ENCODE measurements at regions not wholly inside any gene's neighbourhood (a gene's known extent, or its start where the extent isn't known, plus 50 kb on each side); places are given as distances from the start of the nearest gene placed in this dataset.

DNA sequence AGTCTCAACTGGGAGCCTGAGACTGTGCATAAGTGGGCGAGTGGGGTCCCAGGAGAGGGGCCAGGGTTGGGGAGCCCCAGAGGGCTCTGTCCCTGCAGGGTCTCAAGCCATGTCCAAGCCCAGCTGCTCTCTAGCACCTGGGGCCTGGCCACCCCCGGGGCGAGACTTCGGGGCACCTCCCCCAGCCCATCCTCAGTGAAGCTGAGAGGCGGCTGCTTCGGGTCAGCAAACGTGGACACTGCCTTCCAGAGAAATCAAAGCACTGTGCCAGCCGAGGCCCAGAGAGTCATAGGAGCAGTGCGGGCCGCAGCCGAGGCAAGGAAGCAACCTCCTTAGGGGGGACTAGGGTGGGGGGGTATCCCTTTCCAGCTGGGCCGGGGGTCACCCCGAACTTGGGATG lies 77.5 kb downstream of the ENGASE start:
- TF ChIP-seq NFE2L1 (CRISPR knock-in tag; IDR thresholded peaks at IDR 0.05): no peak
- CTCF ChIA-PET: interaction anchor here (1.1 to 1.8 kb wide), 3 partner anchors 65 to 241 kb away, joined by 5 to 6 read pairs (median 6); no protein-coding TSS in a partner anchor
- H3K4me3 Mint-ChIP-seq: no peak overlapping the region
- ATAC-seq (no peak), DNase-seq (ENCODE audit: low spot score) (no peak)
- POLR2A ChIA-PET: interaction anchor here (0.6 kb wide), 1 partner anchor 29 kb away, joined by 3 read pairs; no protein-coding TSS in a partner anchor
- no peaks in the 10 kb centered on the region for H3K27me3 Mint-ChIP-seq (ENCODE audit: low read depth)
- peak overlapping the region; percentile 68; the same call in 1 of the 2 replicates for H3K27ac Mint-ChIP-seq
- H3K36me3 Mint-ChIP-seq: no peaks in the 10 kb centered on the region
- H3K9me3 Mint-ChIP-seq: no peaks in the 10 kb centered on the region
- peaks cover 16% of the 10 kb centered on the region for H3K4me1 Mint-ChIP-seq

GRCh38 chr17:79150799-79151198 lies 76.2 kb downstream of the ENGASE start:
- Mint-ChIP-seq H3K9me3 (no peaks in the 10 kb centered on the region), H3K4me1 (peaks cover 15% of the 10 kb centered on the region), H3K36me3 (no peaks in the 10 kb centered on the region), H3K27ac (0 out of 2 replicates have a peak overlapping the region, but pooled peaks have one; percentile 45), H3K27me3 (ENCODE audit: low read depth) (no peaks in the 10 kb centered on the region), H3K4me3 (no peak overlapping the region)
- ChIA-PET CTCF (no interaction called here), POLR2A (no interaction called here)
- TF ChIP-seq NFE2L1 (CRISPR knock-in tag; IDR thresholded peaks at IDR 0.05) (no peak), CREM (CRISPR knock-in tag; IDR thresholded peaks at IDR 0.05) (no peak), CREB1 (CRISPR knock-in tag; IDR thresholded peaks at IDR 0.05) (no peak), FOXP1 (CRISPR knock-in tag; IDR thresholded peaks at IDR 0.05; ENCODE audit: borderline replicate concordance) (no peak), FOXP4 (CRISPR knock-in tag; IDR thresholded peaks at IDR 0.05) (no peak), ZNF219 (CRISPR knock-in tag; IDR thresholded peaks at IDR 0.05; ENCODE audit: borderline replicate concordance) (no peak), ZNF121 (CRISPR knock-in tag; IDR thresholded peaks at IDR 0.05) (no peak), ATF1 (CRISPR knock-in tag; IDR thresholded peaks at IDR 0.05) (no peak), ZBTB21 (CRISPR knock-in tag; IDR thresholded peaks at IDR 0.05; ENCODE audit: borderline replicate concordance) (no peak), SMAD4 (CRISPR knock-in tag; IDR thresholded peaks at IDR 0.05) (no peak), HMGA2 (CRISPR knock-in tag; IDR thresholded peaks at IDR 0.05) (no peak)
- TF ChIP-seq, protein P1, sequence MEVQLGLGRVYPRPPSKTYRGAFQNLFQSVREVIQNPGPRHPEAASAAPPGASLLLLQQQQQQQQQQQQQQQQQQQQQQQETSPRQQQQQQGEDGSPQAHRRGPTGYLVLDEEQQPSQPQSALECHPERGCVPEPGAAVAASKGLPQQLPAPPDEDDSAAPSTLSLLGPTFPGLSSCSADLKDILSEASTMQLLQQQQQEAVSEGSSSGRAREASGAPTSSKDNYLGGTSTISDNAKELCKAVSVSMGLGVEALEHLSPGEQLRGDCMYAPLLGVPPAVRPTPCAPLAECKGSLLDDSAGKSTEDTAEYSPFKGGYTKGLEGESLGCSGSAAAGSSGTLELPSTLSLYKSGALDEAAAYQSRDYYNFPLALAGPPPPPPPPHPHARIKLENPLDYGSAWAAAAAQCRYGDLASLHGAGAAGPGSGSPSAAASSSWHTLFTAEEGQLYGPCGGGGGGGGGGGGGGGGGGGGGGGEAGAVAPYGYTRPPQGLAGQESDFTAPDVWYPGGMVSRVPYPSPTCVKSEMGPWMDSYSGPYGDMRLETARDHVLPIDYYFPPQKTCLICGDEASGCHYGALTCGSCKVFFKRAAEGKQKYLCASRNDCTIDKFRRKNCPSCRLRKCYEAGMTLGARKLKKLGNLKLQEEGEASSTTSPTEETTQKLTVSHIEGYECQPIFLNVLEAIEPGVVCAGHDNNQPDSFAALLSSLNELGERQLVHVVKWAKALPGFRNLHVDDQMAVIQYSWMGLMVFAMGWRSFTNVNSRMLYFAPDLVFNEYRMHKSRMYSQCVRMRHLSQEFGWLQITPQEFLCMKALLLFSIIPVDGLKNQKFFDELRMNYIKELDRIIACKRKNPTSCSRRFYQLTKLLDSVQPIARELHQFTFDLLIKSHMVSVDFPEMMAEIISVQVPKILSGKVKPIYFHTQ (CRISPR knock-in tag; IDR thresholded peaks at IDR 0.05): no peak
- TF ChIP-seq, protein P2, sequence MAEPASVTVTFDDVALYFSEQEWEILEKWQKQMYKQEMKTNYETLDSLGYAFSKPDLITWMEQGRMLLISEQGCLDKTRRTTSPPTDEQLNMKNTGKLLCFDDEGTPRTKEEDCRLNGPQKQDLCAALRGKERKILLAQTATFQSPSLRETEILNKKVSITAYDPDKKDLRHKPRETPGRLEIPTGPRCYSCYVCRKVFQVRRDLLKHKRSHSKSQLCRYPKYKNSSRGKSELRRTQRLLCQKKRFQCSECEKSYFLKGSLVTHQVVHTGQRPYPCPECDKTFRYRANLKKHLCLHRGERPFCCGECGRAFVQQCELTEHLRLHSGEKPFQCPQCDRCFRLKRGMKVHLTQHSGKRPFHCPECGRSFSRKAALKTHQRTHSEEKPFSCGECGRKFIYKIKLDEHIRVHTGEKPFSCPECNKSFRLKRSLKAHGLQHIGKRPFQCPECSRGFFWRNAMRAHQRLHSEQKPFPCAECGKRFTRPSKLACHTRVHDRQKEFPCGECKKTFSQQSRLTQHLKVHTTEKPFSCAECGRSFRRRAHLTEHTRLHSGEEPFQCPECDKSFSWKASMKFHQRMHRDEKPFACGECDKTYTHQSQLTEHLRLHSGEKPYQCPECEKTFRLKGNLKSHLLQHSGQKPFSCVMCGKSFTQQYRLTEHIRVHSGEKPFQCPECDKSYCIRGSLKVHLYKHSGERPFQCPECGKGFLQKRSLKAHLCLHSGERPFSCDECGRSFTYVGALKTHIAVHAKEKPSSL (CRISPR knock-in tag; conservative IDR thresholded peaks at IDR 0.05): no peak
- TF ChIP-seq, protein P3, sequence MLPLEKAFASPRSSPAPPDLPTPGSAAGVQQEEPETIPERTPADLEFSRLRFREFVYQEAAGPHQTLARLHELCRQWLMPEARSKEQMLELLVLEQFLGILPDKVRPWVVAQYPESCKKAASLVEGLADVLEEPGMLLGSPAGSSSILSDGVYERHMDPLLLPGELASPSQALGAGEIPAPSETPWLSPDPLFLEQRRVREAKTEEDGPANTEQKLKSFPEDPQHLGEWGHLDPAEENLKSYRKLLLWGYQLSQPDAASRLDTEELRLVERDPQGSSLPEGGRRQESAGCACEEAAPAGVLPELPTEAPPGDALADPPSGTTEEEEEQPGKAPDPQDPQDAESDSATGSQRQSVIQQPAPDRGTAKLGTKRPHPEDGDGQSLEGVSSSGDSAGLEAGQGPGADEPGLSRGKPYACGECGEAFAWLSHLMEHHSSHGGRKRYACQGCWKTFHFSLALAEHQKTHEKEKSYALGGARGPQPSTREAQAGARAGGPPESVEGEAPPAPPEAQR (CRISPR knock-in tag; IDR thresholded peaks at IDR 0.05): no peak
- TF ChIP-seq, protein P4, sequence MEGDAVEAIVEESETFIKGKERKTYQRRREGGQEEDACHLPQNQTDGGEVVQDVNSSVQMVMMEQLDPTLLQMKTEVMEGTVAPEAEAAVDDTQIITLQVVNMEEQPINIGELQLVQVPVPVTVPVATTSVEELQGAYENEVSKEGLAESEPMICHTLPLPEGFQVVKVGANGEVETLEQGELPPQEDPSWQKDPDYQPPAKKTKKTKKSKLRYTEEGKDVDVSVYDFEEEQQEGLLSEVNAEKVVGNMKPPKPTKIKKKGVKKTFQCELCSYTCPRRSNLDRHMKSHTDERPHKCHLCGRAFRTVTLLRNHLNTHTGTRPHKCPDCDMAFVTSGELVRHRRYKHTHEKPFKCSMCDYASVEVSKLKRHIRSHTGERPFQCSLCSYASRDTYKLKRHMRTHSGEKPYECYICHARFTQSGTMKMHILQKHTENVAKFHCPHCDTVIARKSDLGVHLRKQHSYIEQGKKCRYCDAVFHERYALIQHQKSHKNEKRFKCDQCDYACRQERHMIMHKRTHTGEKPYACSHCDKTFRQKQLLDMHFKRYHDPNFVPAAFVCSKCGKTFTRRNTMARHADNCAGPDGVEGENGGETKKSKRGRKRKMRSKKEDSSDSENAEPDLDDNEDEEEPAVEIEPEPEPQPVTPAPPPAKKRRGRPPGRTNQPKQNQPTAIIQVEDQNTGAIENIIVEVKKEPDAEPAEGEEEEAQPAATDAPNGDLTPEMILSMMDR (IDR thresholded peaks at IDR 0.05): no peak
- no peak for DNase-seq (ENCODE audit: low spot score)
- no peak for ATAC-seq

All from WTC11 (cell line).